HEK293 (cell line): ENCODE measurements at regions not wholly inside any gene's neighbourhood (a gene's known extent, or its start where the extent isn't known, plus 50 kb on each side); places are given as distances from the start of the nearest gene placed in this dataset.

ENCODE experiments used
- CTCF ChIA-PET: fragments of 350-600 bp; formaldehyde crosslinking; extraction: SDS; loops from one replicate; lab custom pipeline; 2021; ENCODE audit warnings: antibody characterized with exemption; lab: Yijun Ruan, JAX
- POLR2A ChIA-PET: fragments of 300-600 bp; formaldehyde crosslinking; extraction: SDS; loops from one replicate; lab custom pipeline; 2020; ENCODE audit warnings: antibody characterized with exemption, inconsistent platforms; lab: Yijun Ruan, JAX
- H3K27ac ChIP-seq: fragments of 200-500 bp; sonication (Bioruptor generic); 2 replicates; pipeline ENCODE4 v1.5.1; 2014; ENCODE audit warnings: low read depth, low read length, control low read depth, inconsistent platforms; ENCODE audit errors: extremely low read depth
- H3K36me3 ChIP-seq, 2 experiments: fragments of 200-500 bp in 1 of 2; sonication (Bioruptor generic) in 1 of 2; 1 replicate in 1 of 2; 2 replicates in 1 of 2; pipeline ENCODE4 v1.5.1; 2014 to 2017; ENCODE audit warnings: inconsistent platforms in 2 of 2, low read length in 2 of 2; ENCODE audit not compliant: control insufficient read depth in 2 of 2, insufficient read depth in 1 of 2
- H3K4me1 ChIP-seq: fragments of 200-500 bp; sonication (Bioruptor generic); 2 replicates; pipeline ENCODE4 v1.5.1; 2014; ENCODE audit warnings: mild to moderate bottlenecking, low read length, inconsistent platforms; ENCODE audit not compliant: control insufficient read depth, insufficient read depth
- H3K4me3 ChIP-seq: 2 replicates; pipeline ENCODE4 v1.5.1; 2011; ENCODE audit warnings: low read depth, mild to moderate bottlenecking, control low read depth, low read length, moderate library complexity
- H3K9me3 ChIP-seq: fragments of 200-500 bp; sonication (Bioruptor generic); 2 replicates; pipeline ENCODE4 v1.5.1; 2014; ENCODE audit warnings: low read depth, low read length, inconsistent platforms; ENCODE audit not compliant: control insufficient read depth, insufficient read depth
- BCL11B ChIP-seq: fragments of 450-650 bp; formaldehyde crosslinking; IDR thresholded peaks from 2 replicates; pipeline ENCODE4 v1.5.1; 2016; ENCODE audit warnings: low read depth, missing biosample characterization, missing genetic modification characterization
- PRDM1 ChIP-seq: fragments of 450-650 bp; formaldehyde crosslinking; IDR thresholded peaks from 2 replicates; pipeline ENCODE4; 2016; ENCODE audit warnings: missing biosample characterization, missing genetic modification characterization
- PRDM2 ChIP-seq: fragments of 450-650 bp; formaldehyde crosslinking; IDR thresholded peaks from 2 replicates; pipeline ENCODE4 v1.5.1; 2016; ENCODE audit warnings: missing biosample characterization, missing genetic modification characterization, borderline replicate concordance
- ZBTB7A ChIP-seq: fragments of 450-650 bp; formaldehyde crosslinking; IDR thresholded peaks from 2 replicates; pipeline ENCODE4 v1.5.1; 2016; ENCODE audit warnings: low read depth, missing biosample characterization, missing genetic modification characterization
- ZNF10 ChIP-seq: fragments of 450-650 bp; formaldehyde crosslinking; IDR thresholded peaks from 2 replicates; pipeline ENCODE4 v1.5.1; 2017; ENCODE audit warnings: missing biosample characterization, missing genetic modification characterization
- ZNF311 ChIP-seq: fragments of 450-650 bp; formaldehyde crosslinking; IDR thresholded peaks from 2 replicates; pipeline ENCODE4 v1.5.1; 2017; ENCODE audit warnings: missing biosample characterization, missing genetic modification characterization, borderline replicate concordance
- ZNF350 ChIP-seq: fragments of 450-650 bp; formaldehyde crosslinking; IDR thresholded peaks from 2 replicates; pipeline ENCODE4 v1.5.0; 2017; ENCODE audit warnings: missing biosample characterization, mild to moderate bottlenecking, missing genetic modification characterization
- ZNF37A ChIP-seq: fragments of 450-650 bp; IDR thresholded peaks from 2 replicates; pipeline ENCODE4 v1.5.1; 2018; ENCODE audit warnings: missing biosample characterization, missing genetic modification characterization
- ZNF473 ChIP-seq: fragments of 450-650 bp; formaldehyde crosslinking; IDR thresholded peaks from 2 replicates; pipeline ENCODE4 v1.5.1; 2017; ENCODE audit warnings: missing biosample characterization, missing genetic modification characterization
- ZNF488 ChIP-seq: fragments of 450-650 bp; formaldehyde crosslinking; IDR thresholded peaks from 2 replicates; pipeline ENCODE4 v1.5.1; 2016; ENCODE audit warnings: missing biosample characterization, missing genetic modification characterization
- ZNF501 ChIP-seq: fragments of 450-650 bp; formaldehyde crosslinking; IDR thresholded peaks from 2 replicates; pipeline ENCODE4 v1.5.1; 2016; ENCODE audit warnings: missing biosample characterization, missing genetic modification characterization
- ZNF585B ChIP-seq: fragments of 450-650 bp; formaldehyde crosslinking; IDR thresholded peaks from 2 replicates; pipeline ENCODE4 v1.5.1; 2016; ENCODE audit warnings: missing biosample characterization, missing genetic modification characterization
- ZNF629 ChIP-seq: fragments of 450-650 bp; formaldehyde crosslinking; IDR thresholded peaks from 2 replicates; pipeline ENCODE4 v1.5.1; 2017; ENCODE audit warnings: missing biosample characterization, missing genetic modification characterization
- ZNF645 ChIP-seq: fragments of 450-650 bp; formaldehyde crosslinking; IDR thresholded peaks from 2 replicates; pipeline ENCODE4; 2016; ENCODE audit warnings: missing biosample characterization, missing genetic modification characterization
- ZNF701 ChIP-seq: fragments of 450-650 bp; formaldehyde crosslinking; IDR thresholded peaks from 2 replicates; pipeline ENCODE4 v1.5.1; 2016; ENCODE audit warnings: missing biosample characterization, missing genetic modification characterization
- ZNF707 ChIP-seq: fragments of 450-650 bp; formaldehyde crosslinking; IDR thresholded peaks from 2 replicates; pipeline ENCODE4 v1.5.1; 2016; ENCODE audit warnings: missing biosample characterization, missing genetic modification characterization
- ZNF747 ChIP-seq: fragments of 450-650 bp; formaldehyde crosslinking; IDR thresholded peaks from 2 replicates; pipeline ENCODE4 v1.5.1; 2016; ENCODE audit warnings: missing biosample characterization, missing genetic modification characterization
- ZNF768 ChIP-seq: fragments of 450-650 bp; formaldehyde crosslinking; IDR thresholded peaks from 2 replicates; pipeline ENCODE4 v1.5.1; 2018; ENCODE audit warnings: missing biosample characterization, mild to moderate bottlenecking, missing genetic modification characterization
- ZNF777 ChIP-seq: fragments of 450-650 bp; formaldehyde crosslinking; IDR thresholded peaks from 2 replicates; pipeline ENCODE4 v1.5.1; 2017; ENCODE audit warnings: missing biosample characterization, missing genetic modification characterization, borderline replicate concordance
- TF ChIP-seq, protein P1 (sequence below): fragments of 450-650 bp; formaldehyde crosslinking; IDR thresholded peaks from 2 replicates; pipeline ENCODE4 v1.5.1; 2016; ENCODE audit warnings: missing biosample characterization, missing genetic modification characterization

DNA sequence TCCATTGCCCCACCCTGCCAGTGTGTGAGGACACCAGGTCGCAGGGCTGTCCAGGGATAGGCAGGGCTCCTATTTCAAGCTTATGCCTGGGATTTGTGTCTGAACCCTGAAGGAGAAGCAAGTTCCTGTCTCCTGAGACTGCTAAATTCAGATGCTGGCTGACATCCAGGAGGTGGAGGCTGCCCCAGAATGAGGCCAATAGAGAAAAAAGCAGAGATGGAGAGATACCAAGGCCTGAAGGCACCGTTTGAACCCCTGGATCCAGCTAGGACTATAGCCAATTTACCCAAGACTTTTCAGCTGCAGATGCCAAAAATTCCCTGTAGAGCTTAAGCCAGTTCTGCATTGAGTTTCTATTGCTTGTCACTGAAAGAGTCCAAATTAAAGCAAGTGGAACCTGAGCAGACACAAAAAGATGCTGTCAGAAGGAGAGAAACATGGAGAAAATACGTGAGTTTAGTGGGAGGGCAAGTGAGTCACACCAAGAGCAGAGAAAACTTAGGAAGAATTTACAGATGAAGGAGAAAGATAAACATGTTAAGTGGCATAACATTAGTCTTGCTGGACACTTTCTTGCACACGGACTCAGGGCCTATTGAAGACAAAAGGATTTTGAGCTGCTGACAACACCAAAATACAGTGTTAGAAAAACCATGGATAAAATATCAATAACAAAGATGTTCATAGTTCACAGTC lies 148.6 kb downstream of the CNTN3 start:
- no peaks in the 10 kb centered on the region for H3K9me3 ChIP-seq
- H3K4me1 ChIP-seq: no peaks in the 10 kb centered on the region
- no peaks in the 10 kb centered on the region for H3K36me3 ChIP-seq
- H3K27ac ChIP-seq: no peak overlapping the region
- no peak overlapping the region for H3K4me3 ChIP-seq
- ChIA-PET CTCF (no interaction called here), POLR2A (no interaction called here)
- no peak for TF ChIP-seq ZNF311 (tag by site-specific recombination)

- H3K4me1 ChIP-seq: no peaks in the 10 kb centered on the region
- no peaks in the 10 kb centered on the region for H3K9me3 ChIP-seq
- POLR2A ChIA-PET: no interaction called here
- no peak overlapping the region for H3K4me3 ChIP-seq
- H3K27ac ChIP-seq: no peak overlapping the region
- no peak for TF ChIP-seq ZNF777
- TF ChIP-seq ZBTB7A (tag by site-specific recombination): no peak
- TF ChIP-seq, protein P1, sequence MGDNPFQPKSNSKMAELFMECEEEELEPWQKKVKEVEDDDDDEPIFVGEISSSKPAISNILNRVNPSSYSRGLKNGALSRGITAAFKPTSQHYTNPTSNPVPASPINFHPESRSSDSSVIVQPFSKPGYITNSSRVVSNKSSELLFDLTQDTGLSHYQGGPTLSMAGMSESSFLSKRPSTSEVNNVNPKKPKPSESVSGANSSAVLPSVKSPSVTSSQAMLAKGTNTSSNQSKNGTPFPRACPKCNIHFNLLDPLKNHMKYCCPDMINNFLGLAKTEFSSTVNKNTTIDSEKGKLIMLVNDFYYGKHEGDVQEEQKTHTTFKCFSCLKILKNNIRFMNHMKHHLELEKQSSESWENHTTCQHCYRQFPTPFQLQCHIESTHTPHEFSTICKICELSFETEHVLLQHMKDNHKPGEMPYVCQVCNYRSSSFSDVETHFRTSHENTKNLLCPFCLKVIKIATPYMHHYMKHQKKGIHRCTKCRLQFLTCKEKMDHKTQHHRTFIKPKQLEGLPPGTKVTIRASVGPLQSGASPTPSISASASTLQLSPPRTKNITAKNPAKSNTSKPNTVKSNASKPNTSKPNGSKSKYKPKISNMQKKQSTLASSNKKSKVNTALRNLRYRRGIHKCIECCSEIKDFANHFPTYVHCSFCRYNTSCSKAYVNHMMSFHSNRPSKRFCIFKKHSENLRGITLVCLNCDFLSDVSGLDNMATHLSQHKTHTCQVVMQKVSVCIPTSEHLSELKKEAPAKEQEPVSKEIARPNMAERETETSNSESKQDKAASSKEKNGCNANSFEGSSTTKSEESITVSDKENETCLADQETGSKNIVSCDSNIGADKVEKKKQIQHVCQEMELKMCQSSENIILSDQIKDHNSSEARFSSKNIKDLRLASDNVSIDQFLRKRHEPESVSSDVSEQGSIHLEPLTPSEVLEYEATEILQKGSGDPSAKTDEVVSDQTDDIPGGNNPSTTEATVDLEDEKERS (tag by site-specific recombination): no peak
- TF ChIP-seq ZNF473: no peak
- TF ChIP-seq ZNF747: no peak
- no peak for TF ChIP-seq ZNF37A
- no peak for TF ChIP-seq ZNF585B (tag by site-specific recombination)
- TF ChIP-seq ZNF768 (tag by site-specific recombination): no peak
- TF ChIP-seq ZNF629 (tag by site-specific recombination): no peak
- TF ChIP-seq ZNF10 (tag by site-specific recombination): no peak
- no peak for TF ChIP-seq PRDM2 (tag by site-specific recombination)
- TF ChIP-seq BCL11B: no peak
- TF ChIP-seq ZNF501: no peak
- TF ChIP-seq ZNF488 (tag by site-specific recombination): no peak
- TF ChIP-seq ZNF350 (tag by site-specific recombination): no peak
- no peak for TF ChIP-seq ZNF707 (tag by site-specific recombination)
- TF ChIP-seq ZNF645 (tag by site-specific recombination): no peak
- TF ChIP-seq PRDM1 (tag by site-specific recombination): no peak
- TF ChIP-seq ZNF701: no peak
- H3K36me3 ChIP-seq: no peaks in the 10 kb centered on the region
- CTCF ChIA-PET: no interaction called here
Observed at GRCh38 chr3:74463515-74463914, 150.9 kb downstream of the CNTN3 start.
